Activated naive CD4-positive, alpha-beta T cell treated with anti-CD3 and anti-CD28 coated beads for 36 hours (primary cell): ENCODE measurements at regions not wholly inside any gene's neighbourhood (a gene's known extent, or its start where the extent isn't known, plus 50 kb on each side); places are given as distances from the start of the nearest gene placed in this dataset.
"Not testable (repeated sequence)": the region's sequence is repeated elsewhere in the genome, so short reads cannot be mapped to it uniquely, and the experiment has no call there.

Source experiments
- CTCF ChIA-PET: fragments of 350-600 bp; sonication (Branson Sonifier 250); formaldehyde crosslinking; loops from one replicate; lab custom pipeline; 2021; ENCODE audit warnings: antibody characterized with exemption; lab: Charles Lee
- DNase-seq: peaks from one replicate; pipeline ENCODE4 v3.0.0-alpha.2; 2020
- H3K27ac Mint-ChIP-seq: one replicate; pipeline ENCODE4 v1.8.0; 2021; ENCODE audit warnings: mild to moderate bottlenecking, mixed read lengths
- H3K27me3 Mint-ChIP-seq: one replicate; pipeline ENCODE4 v1.8.0; 2021; ENCODE audit warnings: low read depth, mixed read lengths
- H3K36me3 Mint-ChIP-seq: one replicate; pipeline ENCODE4 v1.8.0; 2021; ENCODE audit warnings: low read depth, mixed read lengths
- H3K4me1 Mint-ChIP-seq: one replicate; pipeline ENCODE4 v1.8.0; 2021; ENCODE audit warnings: low read depth, mixed read lengths
- H3K4me3 Mint-ChIP-seq: one replicate; pipeline ENCODE4 v1.8.0; 2021; ENCODE audit warnings: mild to moderate bottlenecking, moderate library complexity, mixed read lengths
- H3K9me3 Mint-ChIP-seq: one replicate; pipeline ENCODE4 v1.8.0; 2021; ENCODE audit warnings: mixed read lengths
- intact Hi-C: fragments of 100-400 bp; cut with micrococcal nuclease; formaldehyde crosslinking; loops from one replicate; pipeline ENCODE4 v1.15.1; 2023

DNA sequence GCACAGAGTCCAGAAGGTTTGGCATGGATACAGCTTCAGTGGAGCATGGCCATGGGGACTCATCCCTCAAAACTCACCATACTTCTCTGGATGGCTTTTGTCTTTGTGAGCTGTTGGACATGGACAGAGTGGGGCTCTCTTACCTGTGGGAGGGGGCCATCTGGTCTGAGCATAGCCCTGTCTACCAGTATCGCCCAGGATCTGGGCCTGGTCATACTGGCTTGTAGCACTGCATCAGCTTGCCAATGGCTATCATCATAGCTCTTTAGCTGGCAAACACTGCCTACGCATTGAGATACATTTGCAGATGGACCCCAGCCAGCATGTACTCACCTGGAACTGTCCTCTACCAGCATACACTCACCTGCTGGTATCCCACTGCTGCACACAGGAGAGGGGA, 975.2 kb upstream of the NOVA1 start:
- no peak overlapping the region for H3K27ac Mint-ChIP-seq
- no peaks in the 10 kb centered on the region for H3K27me3 Mint-ChIP-seq
- no peak for DNase-seq
- intact Hi-C loops = no loop called here
- no peak overlapping the region for H3K4me3 Mint-ChIP-seq
- CTCF ChIA-PET = interaction anchor here (0.5 kb wide), 1 partner anchor 23 kb away, joined by 3 read pairs; no protein-coding TSS in a partner anchor
- no peaks in the 10 kb centered on the region for H3K4me1 Mint-ChIP-seq
- H3K9me3 Mint-ChIP-seq = peaks cover 23% of the 10 kb centered on the region
- H3K36me3 Mint-ChIP-seq = no peaks in the 10 kb centered on the region

DNA sequence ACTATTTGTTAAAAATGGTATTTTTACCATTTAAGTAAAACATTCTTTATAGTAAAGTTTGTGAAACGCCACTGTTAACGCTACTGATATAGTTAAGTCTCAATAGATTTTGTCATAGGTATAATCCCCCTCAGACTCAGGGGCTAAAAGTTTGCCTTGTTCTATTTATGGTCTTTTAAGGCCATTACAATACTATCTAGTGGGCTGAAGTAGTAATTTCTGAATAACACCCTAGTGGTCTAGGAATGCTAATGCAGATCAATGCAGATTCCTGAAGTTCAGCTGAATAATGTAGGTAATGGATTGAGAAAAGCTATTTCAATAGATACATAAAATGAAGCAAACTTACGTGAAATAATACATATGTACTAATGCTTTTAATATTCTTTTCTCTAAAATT, 989.3 kb upstream of the NOVA1 start:
- Mint-ChIP-seq H3K9me3 (peaks cover 9% of the 10 kb centered on the region), H3K36me3 (no peaks in the 10 kb centered on the region), H3K4me3 (no peak overlapping the region), H3K27me3 (no peaks in the 10 kb centered on the region), H3K4me1 (no peaks in the 10 kb centered on the region), H3K27ac (no peak overlapping the region)
- no peak for DNase-seq
- CTCF ChIA-PET = no interaction called here
- intact Hi-C loops = no loop called here

DNA sequence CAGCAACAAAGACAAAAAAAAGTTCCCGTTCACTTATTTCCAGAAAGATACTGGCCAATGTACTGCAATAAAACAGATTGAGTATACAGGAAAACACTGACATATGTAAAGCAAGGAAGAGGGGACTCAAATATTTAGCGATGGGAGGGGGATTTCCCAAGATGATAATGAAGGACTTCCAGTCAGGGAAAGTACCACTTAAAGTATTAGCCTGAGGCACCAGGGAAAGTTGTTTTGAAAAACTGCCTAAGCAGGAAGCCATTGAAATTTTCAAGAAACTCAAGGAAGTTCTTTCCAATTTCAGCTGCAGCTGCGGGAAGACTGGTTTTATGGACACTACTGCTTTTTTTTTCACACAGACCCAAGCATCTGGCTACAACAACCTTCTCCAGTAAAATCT, 1007.4 kb upstream of the NOVA1 start:
- DNase-seq = no peak
- CTCF ChIA-PET = no interaction called here
- intact Hi-C loops = no loop called here
- no peaks in the 10 kb centered on the region for H3K4me1 Mint-ChIP-seq
- H3K36me3 Mint-ChIP-seq = no peaks in the 10 kb centered on the region
- H3K9me3 Mint-ChIP-seq = peaks cover 8% of the 10 kb centered on the region
- no peak overlapping the region for H3K27ac Mint-ChIP-seq
- H3K4me3 Mint-ChIP-seq = no peak overlapping the region
- H3K27me3 Mint-ChIP-seq = no peaks in the 10 kb centered on the region

DNA sequence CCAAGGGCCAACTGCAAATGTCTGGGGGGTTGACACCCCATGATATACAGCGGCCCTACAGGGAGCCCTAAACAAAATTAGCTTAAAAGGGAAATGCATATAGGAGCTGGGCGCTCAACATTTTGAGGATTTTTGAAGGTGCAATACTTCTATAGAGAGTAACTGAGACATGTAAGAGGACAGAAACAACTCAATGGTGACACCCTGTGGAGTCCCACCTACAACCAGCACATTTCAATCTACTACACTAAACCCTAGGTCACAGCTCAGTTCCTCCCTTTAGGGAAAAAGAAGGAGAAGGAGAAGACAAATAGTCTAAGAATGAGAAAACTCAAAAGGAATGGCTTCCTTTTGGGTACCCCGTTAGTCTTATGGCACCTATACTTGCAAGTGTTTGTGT, 1010.5 kb upstream of the NOVA1 start:
- Mint-ChIP-seq H3K27me3 (no peaks in the 10 kb centered on the region), H3K36me3 (no peaks in the 10 kb centered on the region), H3K4me1 (no peaks in the 10 kb centered on the region), H3K4me3 (no peak overlapping the region), H3K27ac (no peak overlapping the region), H3K9me3 (peaks cover 7% of the 10 kb centered on the region)
- CTCF ChIA-PET = interaction anchor here (0.5 kb wide), 1 partner anchor 718 kb away, joined by 3 read pairs; no protein-coding TSS in a partner anchor
- intact Hi-C loops = no loop called here
- no peak for DNase-seq

DNA sequence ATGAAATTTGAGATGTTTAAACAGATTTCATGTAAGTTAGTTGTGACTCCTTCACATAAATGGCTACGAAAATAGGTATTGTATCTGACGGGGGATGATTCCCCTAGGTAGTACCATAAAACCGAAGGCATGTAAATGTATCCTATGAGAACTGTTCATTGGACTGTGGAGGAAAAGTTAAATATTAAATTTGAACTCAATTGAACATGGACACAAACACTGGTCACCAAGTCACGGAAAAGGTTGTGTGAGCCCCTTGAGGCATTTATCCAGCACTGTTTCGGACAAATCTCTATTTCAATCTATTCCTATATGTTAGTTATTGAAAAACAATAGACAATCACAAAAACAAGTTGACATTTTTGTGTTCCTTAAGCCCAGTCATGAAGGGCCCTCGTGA, 1014.3 kb upstream of the NOVA1 start:
- no peaks in the 10 kb centered on the region for H3K27me3 Mint-ChIP-seq

DNA sequence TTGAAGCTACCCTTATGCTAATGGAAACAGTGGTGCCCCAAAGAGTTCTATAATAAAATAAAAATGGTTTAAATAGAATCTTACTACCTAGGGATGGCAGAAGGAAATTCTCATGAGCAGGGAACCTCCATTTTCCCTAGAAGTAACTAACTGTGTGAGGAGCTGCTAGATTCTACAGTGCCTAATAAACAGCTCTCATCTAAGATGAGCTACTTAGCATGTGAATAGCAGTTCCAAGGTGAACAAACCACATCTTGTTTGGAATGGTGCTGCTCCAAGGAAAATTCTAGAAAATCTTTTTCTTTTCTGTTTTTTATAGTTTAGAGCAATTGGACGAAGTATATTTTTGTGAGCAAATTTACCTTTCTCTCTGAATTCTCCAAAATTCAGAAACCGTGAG, 1015.3 kb upstream of the NOVA1 start:
- no peak overlapping the region for H3K27ac Mint-ChIP-seq
- peaks cover 3% of the 10 kb centered on the region for H3K9me3 Mint-ChIP-seq
- intact Hi-C loops = no loop called here

More for the DNA sequence above, 1014.3 kb upstream of the NOVA1 start:
- H3K36me3 Mint-ChIP-seq = no peaks in the 10 kb centered on the region
- H3K4me3 Mint-ChIP-seq = no peak overlapping the region
- no peak overlapping the region for H3K27ac Mint-ChIP-seq
- H3K9me3 Mint-ChIP-seq = peaks cover 6% of the 10 kb centered on the region
- no peak for DNase-seq
- H3K4me1 Mint-ChIP-seq = no peaks in the 10 kb centered on the region
- intact Hi-C loops = no loop called here
- CTCF ChIA-PET = no interaction called here

DNA sequence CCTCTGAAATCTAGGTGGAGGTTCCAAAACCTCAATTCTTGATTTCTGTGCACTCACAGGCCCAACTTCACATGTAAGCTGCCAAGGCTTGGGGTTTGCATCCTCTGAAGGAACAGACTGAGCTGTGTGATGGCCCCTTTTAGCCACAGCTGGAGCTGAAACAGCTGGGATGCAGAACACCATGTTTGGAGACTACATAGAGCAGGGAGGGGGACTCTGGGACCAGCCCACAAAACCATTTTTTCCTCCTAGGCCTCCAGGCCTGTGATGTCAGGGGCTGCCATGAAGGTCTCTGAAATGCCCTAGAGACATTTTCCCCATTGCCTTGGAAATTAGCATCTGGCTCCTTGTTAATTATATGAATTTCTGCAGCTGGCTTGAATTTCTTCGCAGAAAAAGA, 1025.9 kb upstream of the NOVA1 start:
- no peaks in the 10 kb centered on the region for H3K4me1 Mint-ChIP-seq
- H3K4me3 Mint-ChIP-seq = no peak overlapping the region
- no peak overlapping the region for H3K27ac Mint-ChIP-seq
- no peak for DNase-seq
- intact Hi-C loops = no loop called here
- no peaks in the 10 kb centered on the region for H3K36me3 Mint-ChIP-seq
- CTCF ChIA-PET = no interaction called here
- no peaks in the 10 kb centered on the region for H3K27me3 Mint-ChIP-seq
- H3K9me3 Mint-ChIP-seq = peaks cover 30% of the 10 kb centered on the region

More for the DNA sequence above, 1015.3 kb upstream of the NOVA1 start:
- Mint-ChIP-seq H3K27me3 (no peaks in the 10 kb centered on the region), H3K4me3 (no peak overlapping the region), H3K4me1 (no peaks in the 10 kb centered on the region), H3K36me3 (no peaks in the 10 kb centered on the region)
- CTCF ChIA-PET = no interaction called here
- no peak for DNase-seq

DNA sequence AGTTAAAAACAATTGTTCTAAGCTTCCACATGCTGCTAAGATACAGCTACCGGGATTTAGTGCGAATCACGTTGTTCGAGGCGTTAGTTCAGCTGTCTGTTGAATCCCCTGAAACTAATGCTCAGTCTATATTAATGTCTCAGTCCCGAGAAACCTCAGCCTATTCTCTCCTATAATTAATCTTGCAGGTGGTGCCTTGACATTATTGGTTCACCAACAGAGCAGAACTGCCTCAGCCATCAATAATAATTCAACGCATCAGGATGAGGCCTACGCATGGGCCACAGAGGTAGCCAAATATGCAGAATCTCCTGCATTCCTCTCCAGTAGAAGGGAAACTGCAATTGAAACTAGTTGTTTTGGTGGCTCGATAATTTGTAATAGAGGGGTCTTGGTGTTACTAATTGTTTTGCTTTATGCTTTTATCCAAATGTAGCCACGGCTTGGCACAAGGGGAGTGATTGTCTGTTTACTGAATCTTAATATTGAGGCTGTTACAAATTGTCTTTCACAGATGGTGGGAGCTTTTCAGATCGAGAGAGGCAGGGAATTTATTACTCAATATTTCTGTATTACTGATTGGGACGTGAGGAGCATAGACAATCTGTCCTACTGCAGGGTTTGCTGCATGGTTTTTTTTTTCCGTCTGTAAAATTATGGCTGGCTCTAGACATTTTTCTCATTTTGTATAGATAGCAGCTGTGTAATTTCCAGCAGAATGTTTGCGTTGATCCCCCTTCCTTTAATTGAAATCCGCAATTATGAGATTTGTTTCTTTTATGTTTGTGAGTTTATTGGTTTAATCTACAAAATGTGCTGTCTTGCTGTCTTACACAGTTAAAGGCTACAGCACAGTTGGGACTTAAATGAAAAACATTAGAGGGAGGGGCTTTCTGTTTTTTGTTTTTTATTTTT, 1036.5 kb upstream of the NOVA1 start:
- Mint-ChIP-seq H3K36me3 (no peaks in the 10 kb centered on the region), H3K4me1 (no peaks in the 10 kb centered on the region), H3K27ac (no peak overlapping the region), H3K27me3 (no peaks in the 10 kb centered on the region), H3K4me3 (no peak overlapping the region), H3K9me3 (peaks cover 17% of the 10 kb centered on the region)
- no peak for DNase-seq
- CTCF ChIA-PET = no interaction called here
- intact Hi-C loops = no loop called here

DNA sequence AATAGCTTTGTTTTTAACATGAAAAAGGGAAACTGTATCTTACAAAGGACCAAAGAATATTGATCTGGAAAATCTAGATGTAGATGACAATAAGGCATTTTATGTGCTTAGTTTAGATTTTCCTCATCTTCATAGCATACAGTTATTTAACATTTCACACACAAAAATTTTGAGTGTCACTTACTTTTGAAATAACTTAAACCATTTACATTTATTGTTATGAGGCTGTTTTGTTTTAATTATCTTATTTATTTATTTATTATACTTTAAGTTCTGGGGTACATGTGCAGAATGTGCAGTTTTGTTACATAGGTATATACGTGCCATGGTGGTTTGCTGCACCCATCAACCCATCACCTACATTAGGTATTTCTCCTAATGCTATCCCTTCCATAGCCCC, 1042.9 kb upstream of the NOVA1 start:
- DNase-seq, H3K27me3 Mint-ChIP-seq, H3K27ac Mint-ChIP-seq, H3K36me3 Mint-ChIP-seq, CTCF ChIA-PET, H3K4me1 Mint-ChIP-seq, intact Hi-C loops, H3K4me3 Mint-ChIP-seq: not testable (repeated sequence)
- H3K9me3 Mint-ChIP-seq = peaks cover 10% of the 10 kb centered on the region

DNA sequence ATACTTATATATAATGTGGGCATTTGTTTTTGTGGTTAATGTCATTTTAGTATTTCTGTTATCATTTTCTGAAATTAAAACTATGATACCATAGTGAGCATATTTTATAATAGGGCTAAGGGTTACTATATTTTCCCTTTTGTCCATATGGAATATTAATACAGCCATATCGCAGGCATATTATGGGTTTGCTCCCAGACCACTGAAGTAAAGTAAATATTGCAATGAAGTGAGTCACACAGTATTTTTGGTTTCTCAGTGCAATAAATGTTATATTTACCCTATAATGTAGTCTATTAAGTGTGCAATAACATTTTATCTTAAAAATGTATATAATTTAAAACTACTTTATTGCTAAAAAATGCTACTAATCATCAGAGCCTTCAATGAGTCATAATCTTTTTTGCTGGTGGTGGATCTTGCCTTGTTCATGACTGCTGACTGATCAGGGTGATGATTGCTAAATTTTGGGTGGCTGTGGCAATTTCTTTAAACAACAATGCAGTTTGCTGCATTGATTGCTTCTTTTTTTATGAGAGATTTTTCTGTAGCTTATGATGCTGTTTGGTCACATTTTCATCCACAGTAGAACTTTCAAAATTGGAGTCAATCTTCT, 1044.5 kb upstream of the NOVA1 start:
- H3K9me3 Mint-ChIP-seq = peaks cover 8% of the 10 kb centered on the region
- H3K4me3 Mint-ChIP-seq = no peak overlapping the region
- no peaks in the 10 kb centered on the region for H3K27me3 Mint-ChIP-seq
- CTCF ChIA-PET = no interaction called here
- H3K4me1 Mint-ChIP-seq = no peaks in the 10 kb centered on the region
- no peak for DNase-seq
- intact Hi-C loops = no loop called here
- H3K36me3 Mint-ChIP-seq = no peaks in the 10 kb centered on the region
- no peak overlapping the region for H3K27ac Mint-ChIP-seq

DNA sequence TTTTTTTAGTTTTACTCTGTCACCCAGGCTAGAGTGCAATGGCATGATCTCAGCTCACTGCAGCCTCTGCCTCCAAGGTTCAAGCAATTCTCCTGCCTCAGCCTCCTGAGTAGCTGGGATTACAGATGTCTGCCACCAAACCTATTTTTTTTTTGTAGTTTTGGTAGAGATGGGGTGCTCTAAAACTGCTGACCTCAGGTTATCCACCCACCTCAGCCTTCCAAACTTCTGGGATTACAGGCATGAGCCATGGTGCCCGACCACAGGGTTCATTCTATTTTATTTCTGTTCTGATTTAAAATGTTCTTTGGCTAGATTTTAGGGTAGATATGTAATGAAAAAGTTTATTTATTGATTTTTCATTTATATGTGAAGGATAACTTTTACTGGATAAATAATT, 1062.8 kb upstream of the NOVA1 start:
- no peaks in the 10 kb centered on the region for H3K36me3 Mint-ChIP-seq
- H3K27ac Mint-ChIP-seq = no peak overlapping the region
- no peaks in the 10 kb centered on the region for H3K4me1 Mint-ChIP-seq
- H3K27me3 Mint-ChIP-seq = no peaks in the 10 kb centered on the region
- intact Hi-C loops = no loop called here
- H3K4me3 Mint-ChIP-seq = no peak overlapping the region
- no peak for DNase-seq
- CTCF ChIA-PET = no interaction called here
- peaks cover 26% of the 10 kb centered on the region for H3K9me3 Mint-ChIP-seq

DNA sequence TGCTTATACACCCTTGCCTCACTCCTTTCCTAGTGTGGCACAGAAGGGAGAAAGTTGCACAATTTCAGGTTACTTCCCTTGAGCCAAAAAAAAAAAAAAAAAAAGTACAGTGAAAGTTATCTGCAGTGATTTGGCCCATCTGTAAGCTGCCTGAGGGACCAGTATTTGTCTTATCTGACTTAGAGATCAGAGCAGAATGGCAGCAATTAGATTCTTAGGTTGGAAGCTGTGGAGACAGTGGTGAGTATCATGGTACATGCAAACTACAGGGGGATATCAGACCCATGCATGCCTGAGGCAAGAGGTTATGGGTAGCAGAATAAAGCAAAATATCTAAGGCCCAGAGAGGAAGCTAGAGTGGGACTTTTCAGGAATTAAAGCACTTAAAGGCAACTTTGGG, 1070.7 kb upstream of the NOVA1 start:
- Mint-ChIP-seq H3K9me3 (peaks cover 21% of the 10 kb centered on the region), H3K36me3 (no peaks in the 10 kb centered on the region), H3K27ac (no peak overlapping the region), H3K4me3 (no peak overlapping the region), H3K27me3 (no peaks in the 10 kb centered on the region), H3K4me1 (no peaks in the 10 kb centered on the region)
- CTCF ChIA-PET = no interaction called here
- DNase-seq = no peak
- intact Hi-C loops = no loop called here

DNA sequence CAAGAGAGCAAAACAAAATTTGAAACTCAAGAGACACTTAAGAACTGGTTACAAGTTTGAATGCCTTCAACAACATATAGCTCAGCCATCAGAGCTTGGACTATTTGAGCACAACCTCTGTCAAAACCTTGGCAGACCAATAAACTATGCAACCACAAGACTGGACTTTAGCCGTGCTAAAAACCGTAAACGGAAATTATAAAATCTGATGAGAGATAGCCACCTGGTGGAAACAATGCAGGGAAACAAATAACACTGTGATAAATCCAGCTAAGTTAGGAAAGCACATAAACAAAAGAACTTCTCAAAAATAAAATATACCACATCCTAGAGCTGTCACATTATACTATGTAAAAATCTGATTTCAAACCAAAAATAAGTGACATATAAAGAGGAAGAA, 1074.2 kb upstream of the NOVA1 start:
- Mint-ChIP-seq H3K27ac (no peak overlapping the region), H3K4me3 (no peak overlapping the region), H3K27me3 (no peaks in the 10 kb centered on the region), H3K9me3 (peaks cover 15% of the 10 kb centered on the region), H3K36me3 (no peaks in the 10 kb centered on the region), H3K4me1 (no peaks in the 10 kb centered on the region)
- intact Hi-C loops = no loop called here
- CTCF ChIA-PET = no interaction called here
- DNase-seq = no peak
